H1 (cell line): ENCODE measurements at regions not wholly inside any gene's neighbourhood (a gene's known extent, or its start where the extent isn't known, plus 50 kb on each side); places are given as distances from the start of the nearest gene placed in this dataset.

Experiments used
- CTCF ChIA-PET: fragments of 300-600 bp; sonication (Branson Sonifier 250); formaldehyde crosslinking; loops from one replicate; lab custom pipeline; 2021; ENCODE audit not compliant: partially characterized antibody; lab: Charles Lee
- POLR2A ChIA-PET: fragments of 300-600 bp; sonication (Branson Sonifier 250); formaldehyde crosslinking; loops from one replicate; lab custom pipeline; 2021; ENCODE audit warnings: inconsistent platforms; ENCODE audit not compliant: partially characterized antibody; lab: Charles Lee
- DNase-seq, 2 experiments: peaks; one replicate each; pipeline versions ENCODE4 v3.0.0 to v3.0.0-alpha.2; 2010 to 2022; ENCODE audit warnings: low spot score in 2 of 2, low read depth in 1 of 2, mixed read lengths in 1 of 2
- FAIRE-seq: peaks from 2 replicates; lab custom pipeline; 2011; peaks lifted over from hg19 to GRCh38; lab: Jason Lieb, UNC
- H2AFZ ChIP-seq: 2 replicates; pipeline ENCODE4 v1.8.1; 2012; ENCODE audit warnings: low read length, inconsistent platforms
- H2AK5ac ChIP-seq: 2 replicates; pipeline ENCODE4 v1.6.1; 2013; ENCODE audit warnings: low read depth, low read length
- H2BK120ac ChIP-seq: replicated peaks from 2 replicates; pipeline ENCODE3; 2013; ENCODE audit warnings: low read depth, low read length, inconsistent platforms
- H2BK12ac ChIP-seq: 2 replicates; pipeline ENCODE4 v1.6.1; 2013; ENCODE audit warnings: low read depth, low read length
- H2BK15ac ChIP-seq: 2 replicates; pipeline ENCODE4 v1.6.1; 2013; ENCODE audit warnings: low read length
- H2BK20ac ChIP-seq: 2 replicates; pipeline ENCODE4 v1.6.1; 2013; ENCODE audit warnings: low read length
- H2BK5ac ChIP-seq: 2 replicates; pipeline ENCODE4 v1.6.1; 2013; ENCODE audit warnings: low read depth, low read length
- H3K14ac ChIP-seq: 2 replicates; pipeline ENCODE4 v1.6.1; 2013; ENCODE audit warnings: inconsistent platforms; ENCODE audit not compliant: insufficient read length
- H3K18ac ChIP-seq: 2 replicates; pipeline ENCODE4 v1.6.1; 2013; ENCODE audit warnings: low read length; ENCODE audit errors: extremely low read depth
- H3K23ac ChIP-seq: 2 replicates; pipeline ENCODE4 v1.6.1; 2013; ENCODE audit warnings: inconsistent platforms; ENCODE audit not compliant: insufficient read length
- H3K23me2 ChIP-seq: 2 replicates; pipeline ENCODE4 v1.6.1; 2013; ENCODE audit warnings: low read depth, low read length
- H3K27ac ChIP-seq: 2 replicates; pipeline ENCODE4 v1.6.1; 2011; ENCODE audit warnings: low read depth, low read length, inconsistent platforms
- H3K27me3 ChIP-seq, 4 experiments: replicated peaks in 1 of 4; 1 replicate in 1 of 4; 2 replicates in 3 of 4; pipeline versions ENCODE4 v1.6.1 to v1.8.1; 2011 to 2013; ENCODE audit warnings: low read length in 3 of 4, mild to moderate bottlenecking in 3 of 4, inconsistent platforms in 2 of 4, mixed read lengths in 2 of 4, moderate library complexity in 1 of 4; ENCODE audit not compliant: control insufficient read depth in 3 of 4, insufficient read depth in 3 of 4; ENCODE audit errors: extremely low read depth in 1 of 4
- H3K36me3 ChIP-seq, 4 experiments: 2 replicates each; pipeline versions ENCODE4 v1.6.1 to v1.8.1; 2011 to 2013; ENCODE audit warnings: mild to moderate bottlenecking in 4 of 4, low read length in 3 of 4, moderate library complexity in 2 of 4, control low read depth in 1 of 4, inconsistent platforms in 1 of 4; ENCODE audit not compliant: insufficient read depth in 4 of 4, control insufficient read depth in 2 of 4
- H3K4ac ChIP-seq: replicated peaks from 2 replicates; pipeline ENCODE3; 2013; ENCODE audit warnings: low read length, low read depth, mixed read lengths, inconsistent platforms; ENCODE audit not compliant: insufficient read length
- H3K4me1 ChIP-seq, 4 experiments: replicated peaks in 1 of 4; 1 replicate in 1 of 4; 2 replicates in 3 of 4; pipeline versions ENCODE4 v1.6.1 to v1.8.1; 2011 to 2013; ENCODE audit warnings: low read length in 3 of 4, inconsistent platforms in 2 of 4, mixed read lengths in 1 of 4; ENCODE audit not compliant: insufficient read depth in 4 of 4, control insufficient read depth in 3 of 4
- H3K4me2 ChIP-seq, 2 experiments: 2 replicates each; pipeline versions ENCODE4 v1.6.1 to v1.8.1; 2011 to 2013; ENCODE audit warnings: low read depth in 2 of 2, low read length in 2 of 2, control low read depth in 1 of 2, inconsistent platforms in 1 of 2, mild to moderate bottlenecking in 1 of 2; ENCODE audit not compliant: insufficient read depth in 1 of 2
- H3K4me3 ChIP-seq, 4 experiments: fragments of 200-600, 300-600 bp in 1 of 4; sonication (generic), shearing (Covaris generic), sonication (Bioruptor Twin) in 1 of 4; 2 replicates each; pipeline versions ENCODE4 v1.5.1 to v1.8.1; 2011 to 2016; ENCODE audit warnings: low read length in 4 of 4, low read depth in 3 of 4, control low read depth in 2 of 4, inconsistent platforms in 2 of 4, mild to moderate bottlenecking in 2 of 4, mixed read lengths in 1 of 4, moderate library complexity in 1 of 4; ENCODE audit not compliant: insufficient read depth in 2 of 4; ENCODE audit errors: extremely low read depth in 1 of 4
- H3K56ac ChIP-seq: replicated peaks from 2 replicates; pipeline ENCODE3; 2013; ENCODE audit warnings: low read depth, mild to moderate bottlenecking, mixed read lengths, low read length, inconsistent platforms; ENCODE audit not compliant: insufficient read length
- H3K79me1 ChIP-seq: 2 replicates; pipeline ENCODE4 v1.6.1; 2013; ENCODE audit warnings: low read depth, low read length, control low read depth
- H3K79me2 ChIP-seq, 2 experiments: 2 replicates each; pipeline versions ENCODE4 v1.6.1 to v1.8.1; 2012 to 2013; ENCODE audit warnings: low read length in 2 of 2, mild to moderate bottlenecking in 2 of 2, inconsistent platforms in 1 of 2; ENCODE audit not compliant: insufficient read depth in 2 of 2, control insufficient read depth in 1 of 2
- H3K9ac ChIP-seq, 4 experiments: replicated peaks in 1 of 4; 1 replicate in 1 of 4; 2 replicates in 3 of 4; pipeline versions ENCODE4 v1.6.1 to v1.8.1; 2011 to 2013; ENCODE audit warnings: low read depth in 3 of 4, low read length in 3 of 4, control low read depth in 2 of 4, mild to moderate bottlenecking in 2 of 4, moderate library complexity in 2 of 4, inconsistent platforms in 1 of 4; ENCODE audit errors: extremely low read depth in 1 of 4
- H3K9me3 ChIP-seq, 2 experiments: 2 replicates each; pipeline versions ENCODE4 v1.6.1 to v1.8.1; 2012 to 2013; ENCODE audit warnings: mild to moderate bottlenecking in 2 of 2, moderate library complexity in 2 of 2, control low read depth in 1 of 2, inconsistent platforms in 1 of 2, low read depth in 1 of 2, low read length in 1 of 2, mixed read lengths in 1 of 2; ENCODE audit not compliant: insufficient read depth in 2 of 2
- H4K20me1 ChIP-seq, 2 experiments: replicated peaks in 1 of 2; 2 replicates each; pipeline versions ENCODE3 to v1.8.1; 2011 to 2013; ENCODE audit warnings: inconsistent platforms in 2 of 2, low read length in 2 of 2, mild to moderate bottlenecking in 1 of 2; ENCODE audit not compliant: insufficient read depth in 2 of 2, control insufficient read depth in 1 of 2
- H4K5ac ChIP-seq: 2 replicates; pipeline ENCODE4 v1.6.1; 2013; ENCODE audit warnings: low read length, low read depth, mixed read lengths, inconsistent platforms; ENCODE audit not compliant: insufficient read length
- H4K8ac ChIP-seq: 2 replicates; pipeline ENCODE4 v1.8.0; 2013; ENCODE audit warnings: mild to moderate bottlenecking, moderate library complexity, low read length, inconsistent platforms; ENCODE audit not compliant: insufficient read depth; ENCODE audit errors: extremely low read depth
- H4K91ac ChIP-seq: replicated peaks from 2 replicates; pipeline ENCODE3; 2013; ENCODE audit warnings: low read length, mixed read lengths, inconsistent platforms; ENCODE audit not compliant: insufficient read length
- BRCA1 ChIP-seq: IDR thresholded peaks from 2 replicates; pipeline ENCODE4 v1.6.1; 2012; ENCODE audit warnings: low read depth, low read length, improper control_type of control experiment
- WGBS, 2 experiments: shearing (Covaris generic) in 1 of 2; methylation state at CpG; one replicate each; pipeline versions ENCODE4 v1.1.6 to v1.1.7; 2013 to 2015; ENCODE audit warnings: low lambda C conversion rate in 2 of 2, mixed read lengths in 2 of 2, inconsistent platforms in 1 of 2, low coverage in 1 of 2, missing lambda C conversion rate in 1 of 2; ENCODE audit not compliant: insufficient replicate concordance in 2 of 2, insufficient coverage in 1 of 2, insufficient read length in 1 of 2; ENCODE audit errors: extremely low coverage in 1 of 2, missing lambda C conversion rate in 1 of 2; 5-methylcytosine and 5-hydroxymethylcytosine counted together

DNA sequence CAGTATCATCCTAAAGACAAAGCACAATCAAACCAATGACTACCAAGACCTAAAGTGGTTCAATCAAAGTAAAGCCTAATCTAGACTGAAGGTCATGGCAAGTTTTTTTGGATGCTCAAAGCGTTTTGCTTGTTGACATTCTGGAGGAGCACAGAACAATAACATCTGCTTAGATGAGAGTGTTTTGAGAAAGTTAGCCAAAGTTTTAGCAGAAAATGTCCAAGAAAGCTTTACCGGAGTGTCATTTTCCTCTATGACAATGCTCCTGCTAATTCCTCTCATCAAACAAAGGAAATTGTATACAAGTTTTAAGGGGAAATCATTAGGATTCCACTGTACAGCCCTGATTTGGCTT, 256.9 kb upstream of the FAT3 start:
- no peak for FAIRE-seq
- no peaks in the 10 kb centered on the region for H3K27me3 ChIP-seq
- no peaks in the 10 kb centered on the region for H3K23me2 ChIP-seq
- no peak overlapping the region for H3K23ac ChIP-seq
- no peak overlapping the region for H3K4me3 ChIP-seq
- CTCF ChIA-PET: no interaction called here
- TF ChIP-seq BRCA1: no peak
- TF ChIP-seq, all 59 proteins: peak for 0
- Histone ChIP-seq H4K91ac (no peak overlapping the region), H2BK120ac (no peak overlapping the region), H3K36me3 (no peaks in the 10 kb centered on the region), H3K18ac (no peak overlapping the region), H3K56ac (no peak overlapping the region), H3K14ac (no peak overlapping the region), H2BK20ac (no peak overlapping the region), H2BK5ac (no peak overlapping the region), H3K4me1 (no peaks in the 10 kb centered on the region), H4K5ac (no peak overlapping the region), H3K9me3 (no peaks in the 10 kb centered on the region), H3K4me2 (no peak overlapping the region), H2BK15ac (no peak overlapping the region), H3K79me2 (no peaks in the 10 kb centered on the region), H3K27ac (no peak overlapping the region), H2BK12ac (no peak overlapping the region), H2AFZ (no peak overlapping the region), H4K8ac (no peak overlapping the region), H4K20me1 (no peaks in the 10 kb centered on the region), H3K79me1 (no peaks in the 10 kb centered on the region), H2AK5ac (no peak overlapping the region), H3K4ac (no peak overlapping the region), H3K9ac (no peak overlapping the region)
- DNase-seq: no peak
- POLR2A ChIA-PET: no interaction called here
- WGBS, 2 experiments: 92% methylated on average over 2 of the region's 2 CpGs; no CpG with 5 or more reads in 1 of the 2 experiments
